A673 (cell line): ENCODE measurements at regions not wholly inside any gene's neighbourhood (a gene's known extent, or its start where the extent isn't known, plus 50 kb on each side); places are given as distances from the start of the nearest gene placed in this dataset.

Experiments used
- BruUV-seq: library from RNA; stranded (reverse); fragments of 400-500 nt; replicated peaks from 2 replicates; lab custom pipeline; 2021; lab: Mats Ljungman, UMichigan
- CTCF ChIA-PET: fragments of 300-600 bp; sonication (Branson Sonifier 250); formaldehyde crosslinking; loops from one replicate; lab custom pipeline; 2022; ENCODE audit warnings: antibody characterized with exemption; lab: Charles Lee
- POLR2A ChIA-PET: fragments of 300-600 bp; sonication (Branson Sonifier 250); formaldehyde crosslinking; loops from one replicate; lab custom pipeline; 2022; ENCODE audit warnings: antibody characterized with exemption; ENCODE audit not compliant: low non-redundant PET; lab: Charles Lee
- DNase-seq: peaks from one replicate; pipeline ENCODE4 v3.0.0-alpha.2; 2015; ENCODE audit warnings: low spot score
- H3K27ac ChIP-seq: fragments of 200-600 bp; sonication (generic); 2 replicates; pipeline ENCODE4 v1.5.1; 2016; ENCODE audit warnings: mixed run types, low read depth, mild to moderate bottlenecking, mixed read lengths, antibody characterized with exemption, low read length; ENCODE audit not compliant: poor library complexity, severe bottlenecking
- H3K27me3 ChIP-seq: fragments of 200-600 bp; sonication (generic); replicated peaks from 2 replicates; pipeline ENCODE4 v1.6.1; 2017; ENCODE audit warnings: mixed run types, low read depth, mild to moderate bottlenecking, mixed read lengths, antibody characterized with exemption, low read length; ENCODE audit not compliant: insufficient read depth, poor library complexity
- H3K36me3 ChIP-seq: fragments of 200-600 bp; sonication (generic); 2 replicates; pipeline ENCODE4 v1.6.1; 2016; ENCODE audit warnings: mixed run types, mild to moderate bottlenecking, mixed read lengths, antibody characterized with exemption, low read length; ENCODE audit not compliant: insufficient read depth, poor library complexity, severe bottlenecking
- H3K4me1 ChIP-seq: fragments of 200-600 bp; sonication (generic); 2 replicates; pipeline ENCODE4 v1.6.1; 2017; ENCODE audit warnings: mixed run types, mild to moderate bottlenecking, mixed read lengths, antibody characterized with exemption, low read length; ENCODE audit not compliant: insufficient read depth, poor library complexity, severe bottlenecking
- H3K4me3 ChIP-seq: fragments of 200-600 bp; sonication (generic); 2 replicates; pipeline ENCODE4 v1.5.1; 2016; ENCODE audit warnings: low read depth, mixed run types, mild to moderate bottlenecking, mixed read lengths, low read length; ENCODE audit not compliant: poor library complexity, severe bottlenecking
- H3K9me3 ChIP-seq: fragments of 200-600 bp; sonication (generic); 2 replicates; pipeline ENCODE4 v1.6.1; 2016; ENCODE audit warnings: mixed run types, low read depth, mild to moderate bottlenecking, mixed read lengths, antibody characterized with exemption, low read length; ENCODE audit not compliant: poor library complexity, severe bottlenecking
- CTCF ChIP-seq: fragments of 300-800, 200-600 bp; sonication (generic); conservative IDR thresholded peaks from 2 replicates; pipeline ENCODE4 v1.5.1; 2017; ENCODE audit warnings: low read depth, mild to moderate bottlenecking, antibody characterized with exemption, low read length, moderate library complexity, mixed read lengths
- EZH2 ChIP-seq: fragments of 200-600 bp; sonication (generic); IDR thresholded peaks from 2 replicates; pipeline ENCODE4 v1.6.1; 2017; ENCODE audit warnings: borderline replicate concordance, low read depth, mild to moderate bottlenecking, mixed read lengths, antibody characterized with exemption, low read length; ENCODE audit not compliant: poor library complexity, severe bottlenecking
- intact Hi-C: fragments of 100-400 bp; cut with micrococcal nuclease; formaldehyde crosslinking; loops from one replicate; pipeline ENCODE4 v1.10.0; 2022; ENCODE audit not compliant: unreplicated experiment

DNA sequence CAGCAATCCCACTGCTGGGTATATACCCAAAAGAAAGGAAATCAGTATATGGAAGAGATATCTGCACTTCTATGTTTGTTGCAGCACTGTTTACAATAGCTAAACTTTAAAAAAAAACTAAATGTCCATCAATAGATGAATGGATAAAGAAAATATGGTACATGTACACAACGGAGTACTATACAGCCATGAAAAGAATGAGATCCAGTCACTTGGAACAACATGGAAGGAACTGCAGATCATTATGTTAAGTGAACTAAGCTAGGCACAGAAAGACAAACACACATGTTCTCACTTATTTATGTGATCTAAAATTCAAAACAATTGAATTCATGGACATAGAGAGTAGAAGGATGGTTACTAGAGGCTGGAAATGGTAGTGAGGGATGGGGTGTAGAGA, 400.7 kb downstream of the ZNF674 start:
- Histone ChIP-seq H3K4me3 (no peak overlapping the region), H3K4me1 (no peaks in the 10 kb centered on the region), H3K36me3 (no peaks in the 10 kb centered on the region), H3K27ac (no peak overlapping the region), H3K27me3 (no peaks in the 10 kb centered on the region), H3K9me3 (peaks cover 9% of the 10 kb centered on the region)
- POLR2A ChIA-PET = no interaction called here
- intact Hi-C loops = no loop called here
- TF ChIP-seq CTCF = no peak
- BruUV-seq = no TSS peak
- DNase-seq = no peak
- CTCF ChIA-PET = no interaction called here

DNA sequence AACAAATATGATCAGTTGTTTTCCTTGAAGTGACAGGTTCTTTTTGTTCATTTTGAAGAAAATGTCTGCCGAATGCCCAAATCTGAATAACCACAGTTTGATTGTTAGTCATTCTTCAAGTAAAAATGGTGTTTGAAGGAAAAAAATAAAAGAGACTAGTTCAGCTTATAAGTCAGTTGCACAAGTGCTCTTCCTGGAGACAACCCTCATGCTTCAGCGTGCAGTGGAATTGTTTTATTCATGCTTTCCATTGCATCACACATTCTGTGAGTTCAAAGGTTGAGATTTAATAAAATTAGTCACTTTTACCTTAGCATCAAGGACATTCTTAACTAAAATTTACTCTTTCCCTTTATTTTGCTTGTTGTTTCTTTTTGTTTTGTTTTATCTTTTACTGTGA, 404.9 kb downstream of the ZNF674 start:
- no peaks in the 10 kb centered on the region for H3K27me3 ChIP-seq
- H3K4me1 ChIP-seq = no peaks in the 10 kb centered on the region
- no peak overlapping the region for H3K4me3 ChIP-seq
- DNase-seq = no peak
- H3K36me3 ChIP-seq = no peaks in the 10 kb centered on the region
- POLR2A ChIA-PET = no interaction called here
- TF ChIP-seq CTCF (no peak), EZH2 (no peak)
- no peaks in the 10 kb centered on the region for H3K9me3 ChIP-seq
- no peak overlapping the region for H3K27ac ChIP-seq
- CTCF ChIA-PET = no interaction called here
- intact Hi-C loops = no loop called here
- no TSS peak for BruUV-seq

- POLR2A ChIA-PET = no interaction called here
- no peak for DNase-seq
- CTCF ChIA-PET = no interaction called here
- no peaks in the 10 kb centered on the region for H3K27me3 ChIP-seq
- BruUV-seq = no TSS peak
- H3K36me3 ChIP-seq = no peaks in the 10 kb centered on the region
- H3K27ac ChIP-seq = no peak overlapping the region
- TF ChIP-seq CTCF = no peak
- no peak for TF ChIP-seq EZH2
- no peaks in the 10 kb centered on the region for H3K4me1 ChIP-seq
- no peak overlapping the region for H3K4me3 ChIP-seq
- no peaks in the 10 kb centered on the region for H3K9me3 ChIP-seq
- intact Hi-C loops = no loop called here
These were observed 415.0 kb downstream of the ZNF674 start for GRCh38 chrX:46130247-46130646.
